Muscle of leg (tissue), 3 donors: ENCODE measurements at regions not wholly inside any gene's neighbourhood (a gene's known extent, or its start where the extent isn't known, plus 50 kb on each side); places are given as distances from the start of the nearest gene placed in this dataset.
A peak's percentile ranks its signal among the peaks of the same experiment; 100 is the strongest.

Experiments
- DNase-seq: peaks from one replicate; pipeline ENCODE4 v3.0.0; 2013
- H3K27ac ChIP-seq: one replicate; pipeline ENCODE4 v1.5.1; 2013; ENCODE audit warnings: mild to moderate bottlenecking, low read length, control low read depth
- H3K27me3 ChIP-seq: one replicate; pipeline ENCODE4 v1.6.1; 2013; ENCODE audit warnings: low read length; ENCODE audit not compliant: control insufficient read depth, insufficient read depth
- H3K36me3 ChIP-seq: one replicate; pipeline ENCODE4 v1.6.1; 2013; ENCODE audit warnings: low read length; ENCODE audit not compliant: control insufficient read depth, insufficient read depth
- H3K4me1 ChIP-seq: one replicate; pipeline ENCODE4 v1.6.1; 2013; ENCODE audit warnings: low read length; ENCODE audit not compliant: control insufficient read depth, insufficient read depth
- H3K4me3 ChIP-seq: one replicate; pipeline ENCODE4 v1.5.1; 2013; ENCODE audit warnings: low read length, control low read depth
- H3K9me3 ChIP-seq: replicated peaks from 2 replicates; pipeline ENCODE4 v1.6.1; 2013; ENCODE audit warnings: low read depth, low read length; ENCODE audit not compliant: control insufficient read depth
- WGBS: methylation state at CpG from one replicate; pipeline ENCODE4 v1.1.5; 2013; ENCODE audit warnings: missing lambda C conversion rate; ENCODE audit not compliant: insufficient coverage; 5-methylcytosine and 5-hydroxymethylcytosine counted together

DNA sequence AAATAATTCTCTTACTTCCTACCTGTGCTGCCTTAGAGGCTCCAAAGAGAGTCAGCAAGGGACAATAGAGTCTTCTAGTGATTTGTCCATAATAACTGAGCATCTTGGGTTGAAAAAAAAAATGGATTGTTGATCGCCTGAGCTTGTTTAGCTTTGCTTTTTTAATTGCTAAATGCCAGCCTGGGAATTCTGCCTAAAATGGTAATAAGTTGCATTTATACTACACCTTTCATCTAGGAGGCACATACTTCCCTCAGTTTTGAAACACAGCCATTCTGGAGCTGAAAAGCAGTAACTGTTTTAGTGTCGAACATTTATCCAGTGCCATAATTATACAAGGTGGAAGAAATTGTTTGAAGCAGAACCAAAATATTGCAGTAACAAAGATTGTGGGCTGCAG is 421.3 kb downstream of the CAAP1 start:
- H3K4me1 ChIP-seq: no peaks in the 10 kb centered on the region
- H3K9me3 ChIP-seq: no peaks in the 10 kb centered on the region
- no peaks in the 10 kb centered on the region for H3K27me3 ChIP-seq
- no peak overlapping the region for H3K27ac ChIP-seq
- no peak overlapping the region for H3K4me3 ChIP-seq
- DNase-seq: no peak
- no CpG with 5 or more reads among the region's 2 CpGs for WGBS
- no peaks in the 10 kb centered on the region for H3K36me3 ChIP-seq

DNA sequence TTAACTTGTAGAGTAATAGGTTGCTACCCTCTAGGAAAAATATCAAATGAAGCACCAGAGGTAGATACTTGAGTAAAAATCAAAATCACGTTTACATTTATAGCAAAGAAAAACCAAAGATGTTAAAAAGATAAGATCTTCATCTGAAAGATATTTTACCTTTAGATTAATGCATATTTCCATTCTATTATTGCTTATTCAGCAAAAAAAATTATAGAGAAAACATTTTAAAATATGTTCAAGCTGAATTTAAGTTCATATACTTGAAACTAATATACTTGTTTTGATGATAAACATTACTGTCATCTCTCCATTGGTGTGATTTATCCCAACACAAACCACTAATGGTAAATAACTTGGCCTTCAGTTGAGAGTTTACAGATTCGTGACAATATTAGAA is 422.3 kb downstream of the CAAP1 start:
- no peak overlapping the region for H3K27ac ChIP-seq
- H3K9me3 ChIP-seq: no peaks in the 10 kb centered on the region
- no CpG with 5 or more reads among the region's 2 CpGs for WGBS
- H3K4me3 ChIP-seq: no peak overlapping the region
- no peaks in the 10 kb centered on the region for H3K4me1 ChIP-seq
- no peaks in the 10 kb centered on the region for H3K27me3 ChIP-seq
- no peaks in the 10 kb centered on the region for H3K36me3 ChIP-seq
- no peak for DNase-seq

DNA sequence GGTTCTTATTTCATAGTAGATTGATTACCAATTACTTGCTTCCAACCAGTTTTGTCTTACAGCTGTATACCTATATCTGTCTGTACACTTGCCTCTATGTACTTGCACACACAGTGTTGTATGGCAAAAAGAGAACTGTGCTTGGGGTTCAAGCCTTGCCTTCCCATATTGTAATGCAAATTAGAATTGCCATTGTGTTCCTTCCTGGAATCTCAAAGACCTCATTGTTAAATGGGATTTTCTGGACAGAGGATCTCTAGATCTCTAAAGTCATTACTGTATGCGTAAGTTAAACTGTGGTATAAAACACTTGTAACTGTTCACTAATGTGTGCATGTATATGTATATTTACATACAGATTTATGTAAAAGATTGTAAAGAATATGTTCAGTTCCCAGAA is 428.8 kb downstream of the CAAP1 start:
- Histone ChIP-seq H3K36me3 (no peaks in the 10 kb centered on the region), H3K9me3 (no peaks in the 10 kb centered on the region), H3K27ac (no peak overlapping the region), H3K27me3 (no peaks in the 10 kb centered on the region), H3K4me1 (no peaks in the 10 kb centered on the region), H3K4me3 (no peak overlapping the region)
- no peak for DNase-seq
- WGBS: no CpG with 5 or more reads among the region's 1 CpG

GRCh38 chr9:26462751-26463150 is 429.9 kb downstream of the CAAP1 start:
- no peak overlapping the region for H3K27ac ChIP-seq
- H3K9me3 ChIP-seq: no peaks in the 10 kb centered on the region
- H3K36me3 ChIP-seq: no peaks in the 10 kb centered on the region
- no peak for DNase-seq
- H3K27me3 ChIP-seq: no peaks in the 10 kb centered on the region
- no peak overlapping the region for H3K4me3 ChIP-seq
- H3K4me1 ChIP-seq: no peaks in the 10 kb centered on the region
- no CpG with 5 or more reads among the region's 1 CpG for WGBS

GRCh38 chr9:26462213-26462612 is 430.4 kb downstream of the CAAP1 start:
- no peak overlapping the region for H3K27ac ChIP-seq
- peak; percentile 27 for DNase-seq
- H3K9me3 ChIP-seq: no peaks in the 10 kb centered on the region
- H3K36me3 ChIP-seq: no peaks in the 10 kb centered on the region
- H3K4me1 ChIP-seq: no peaks in the 10 kb centered on the region
- no peaks in the 10 kb centered on the region for H3K27me3 ChIP-seq
- H3K4me3 ChIP-seq: no peak overlapping the region
- WGBS: no CpG with 5 or more reads among the region's 1 CpG

GRCh38 chr9:26460624-26461023 is 432.0 kb downstream of the CAAP1 start:
- no peak overlapping the region for H3K4me3 ChIP-seq
- no peaks in the 10 kb centered on the region for H3K27me3 ChIP-seq
- DNase-seq: no peak
- H3K36me3 ChIP-seq: no peaks in the 10 kb centered on the region
- WGBS: no CpG with 5 or more reads among the region's 1 CpG
- no peak overlapping the region for H3K27ac ChIP-seq
- no peaks in the 10 kb centered on the region for H3K9me3 ChIP-seq
- H3K4me1 ChIP-seq: no peaks in the 10 kb centered on the region

- DNase-seq: no peak
- Histone ChIP-seq H3K27me3 (no peaks in the 10 kb centered on the region), H3K4me1 (no peaks in the 10 kb centered on the region), H3K27ac (no peak overlapping the region), H3K9me3 (no peaks in the 10 kb centered on the region), H3K36me3 (no peaks in the 10 kb centered on the region), H3K4me3 (no peak overlapping the region)
- WGBS: no CpG with 5 or more reads among the region's 2 CpGs
These were observed 432.6 kb downstream of the CAAP1 start for GRCh38 chr9:26459959-26460358.

DNA sequence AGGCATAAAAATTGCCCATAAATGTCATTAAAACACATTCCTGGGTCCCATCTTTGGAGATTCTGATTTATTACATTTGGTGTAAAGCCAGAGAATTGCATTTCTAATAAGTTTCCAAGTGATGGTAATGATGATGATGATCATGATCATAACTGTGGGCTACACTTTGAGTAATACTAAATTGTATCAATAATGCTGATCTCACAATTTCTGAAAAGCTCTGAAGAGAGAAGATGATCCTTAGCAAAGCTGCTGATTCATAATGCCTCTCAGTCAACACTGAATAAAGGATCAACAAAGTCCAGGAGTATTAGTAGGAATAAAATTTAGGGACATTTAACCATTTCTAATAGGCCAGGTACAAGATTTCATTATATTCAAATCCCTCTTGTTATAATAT is 434.5 kb downstream of the CAAP1 start:
- no peaks in the 10 kb centered on the region for H3K27me3 ChIP-seq
- H3K4me3 ChIP-seq: no peak overlapping the region
- H3K9me3 ChIP-seq: no peaks in the 10 kb centered on the region
- H3K4me1 ChIP-seq: no peaks in the 10 kb centered on the region
- H3K27ac ChIP-seq: no peak overlapping the region
- no peaks in the 10 kb centered on the region for H3K36me3 ChIP-seq
- DNase-seq: no peak

GRCh38 chr9:26457151-26457550 is 435.5 kb downstream of the CAAP1 start:
- DNase-seq: no peak
- H3K4me3 ChIP-seq: no peak overlapping the region
- no peak overlapping the region for H3K27ac ChIP-seq
- 73% methylated on average over 3 of the region's 3 CpGs for WGBS
- H3K36me3 ChIP-seq: no peaks in the 10 kb centered on the region
- H3K4me1 ChIP-seq: no peaks in the 10 kb centered on the region
- no peaks in the 10 kb centered on the region for H3K27me3 ChIP-seq
- no peaks in the 10 kb centered on the region for H3K9me3 ChIP-seq

- no peaks in the 10 kb centered on the region for H3K36me3 ChIP-seq
These were observed 453.5 kb downstream of the CAAP1 start for GRCh38 chr9:26439061-26439624.

GRCh38 chr9:26437056-26437711 is 455.4 kb downstream of the CAAP1 start:
- H3K27me3 ChIP-seq: no peaks in the 10 kb centered on the region
- no peaks in the 10 kb centered on the region for H3K4me1 ChIP-seq
- no peaks in the 10 kb centered on the region for H3K9me3 ChIP-seq
- H3K36me3 ChIP-seq: no peaks in the 10 kb centered on the region
- H3K27ac ChIP-seq: no peak overlapping the region
- no CpG with 5 or more reads among the region's 1 CpG for WGBS
- DNase-seq: no peak
- no peak overlapping the region for H3K4me3 ChIP-seq

More at GRCh38 chr9:26439061-26439624, 453.5 kb downstream of the CAAP1 start:
- H3K4me1 ChIP-seq: no peaks in the 10 kb centered on the region
- DNase-seq: no peak
- no peak overlapping the region for H3K4me3 ChIP-seq
- H3K27ac ChIP-seq: no peak overlapping the region
- no peaks in the 10 kb centered on the region for H3K9me3 ChIP-seq
- 72% methylated on average over 2 of the region's 3 CpGs for WGBS
- H3K27me3 ChIP-seq: no peaks in the 10 kb centered on the region
